ENCODE measurements at regions not wholly inside any gene's neighbourhood (a gene's known extent, or its start where the extent isn't known, plus 50 kb on each side); places are given as distances from the start of the nearest gene placed in this dataset.

- no peak for DNase-seq (ENCODE audit: low spot score)
These were observed 222.5 kb downstream of the NXNL2 start for GRCh38 chr9:88757406-88758010.

- DNase-seq (ENCODE audit: low spot score) = no peak
These were observed 224.4 kb downstream of the NXNL2 start for GRCh38 chr9:88759364-88759763.

- no peak for DNase-seq (ENCODE audit: low spot score)
These were observed 224.3 kb upstream of the S1PR3 start for GRCh38 chr9:88766778-88767503.

GRCh38 chr9:88767504-88767790 is 223.8 kb upstream of the S1PR3 start:
- DNase-seq (ENCODE audit: low spot score) = no peak

GRCh38 chr9:88772575-88772974 is 218.7 kb upstream of the S1PR3 start:
- no peak for DNase-seq (ENCODE audit: low spot score)

- DNase-seq (ENCODE audit: low spot score) = no peak
These were observed 218.1 kb upstream of the S1PR3 start for GRCh38 chr9:88773126-88773525.

- DNase-seq (ENCODE audit: low spot score) = no peak
These were observed 217.5 kb upstream of the S1PR3 start for GRCh38 chr9:88773627-88774244.

- no peak for DNase-seq (ENCODE audit: low spot score)
These were observed 216.2 kb upstream of the S1PR3 start for GRCh38 chr9:88775037-88775471.

- DNase-seq (ENCODE audit: low spot score) = no peak
These were observed 215.7 kb upstream of the S1PR3 start for GRCh38 chr9:88775559-88775958.

- DNase-seq (ENCODE audit: low spot score) = no peak
These were observed 215.3 kb upstream of the S1PR3 start for GRCh38 chr9:88775966-88776365.

GRCh38 chr9:88776717-88777497 is 214.4 kb upstream of the S1PR3 start:
- no peak for DNase-seq (ENCODE audit: low spot score)

- DNase-seq (ENCODE audit: low spot score) = no peak
These were observed 213.6 kb upstream of the S1PR3 start for GRCh38 chr9:88777498-88778312.

GRCh38 chr9:88781628-88782391 is 209.5 kb upstream of the S1PR3 start:
- no peak for DNase-seq (ENCODE audit: low spot score)

- no peak for DNase-seq (ENCODE audit: low spot score)
These were observed 208.1 kb upstream of the S1PR3 start for GRCh38 chr9:88782931-88783710.

GRCh38 chr9:88783711-88784083 is 207.6 kb upstream of the S1PR3 start:
- no peak for DNase-seq (ENCODE audit: low spot score)

- DNase-seq (ENCODE audit: low spot score) = no peak
These were observed 206.3 kb upstream of the S1PR3 start for GRCh38 chr9:88784960-88785359.

- no peak for DNase-seq (ENCODE audit: low spot score)
These were observed 204.8 kb upstream of the S1PR3 start for GRCh38 chr9:88786291-88787079.

- no peak for DNase-seq (ENCODE audit: low spot score)
These were observed 201.5 kb upstream of the S1PR3 start for GRCh38 chr9:88789785-88790184.

GRCh38 chr9:88791105-88791805 is 200.0 kb upstream of the S1PR3 start:
- no peak for DNase-seq (ENCODE audit: low spot score)

All from mucosa of gallbladder (tissue), 1 donor.